Putamen (tissue), 1 donor: ENCODE measurements at regions not wholly inside any gene's neighbourhood (a gene's known extent, or its start where the extent isn't known, plus 50 kb on each side); places are given as distances from the start of the nearest gene placed in this dataset.
"Not testable (repeated sequence)": the region's sequence is repeated elsewhere in the genome, so short reads cannot be mapped to it uniquely, and the experiment has no call there.

Experiments used
- DNase-seq: peaks from one replicate; pipeline ENCODE4 v3.0.0-alpha.2; 2016; ENCODE audit warnings: low spot score

DNA sequence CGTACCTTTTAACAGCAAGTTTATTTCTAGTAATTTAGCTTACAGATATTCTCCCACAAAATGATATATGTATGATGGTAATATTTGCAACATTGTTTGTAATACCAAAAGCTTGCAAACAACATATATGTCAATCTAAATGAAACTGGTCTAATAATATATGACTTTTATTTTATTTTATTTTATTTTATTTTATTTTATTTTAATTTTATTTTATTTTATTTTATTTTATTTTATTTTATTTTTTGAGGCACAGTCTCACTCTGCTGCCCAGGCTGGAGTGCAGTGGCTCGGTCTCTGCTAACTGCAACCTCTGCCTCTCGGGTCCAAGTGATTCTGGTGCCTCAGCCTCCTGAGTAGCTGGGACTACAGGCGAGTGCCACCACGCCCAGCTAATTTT, 94.6 kb upstream of the ABCA1 start:
- DNase-seq: not testable (repeated sequence)

DNA sequence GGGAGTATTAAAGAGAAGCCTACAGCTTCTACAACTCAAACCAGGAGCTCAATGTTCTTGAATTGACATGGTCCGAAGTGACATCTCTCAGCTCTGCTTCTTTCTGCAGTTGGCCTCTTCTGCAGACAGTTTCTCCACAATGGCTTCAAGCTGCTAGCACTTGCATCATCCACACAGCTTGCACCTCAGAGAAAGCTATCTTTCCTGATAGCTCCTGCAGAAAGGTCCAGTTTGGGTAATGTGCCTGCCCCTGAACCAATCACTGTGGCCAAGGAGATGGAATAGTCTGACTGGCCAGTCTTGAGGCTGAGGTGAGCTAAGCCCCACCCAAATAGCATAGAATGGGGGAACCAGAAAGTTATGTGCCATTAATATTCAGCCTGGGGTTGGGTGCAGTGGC, 95.8 kb upstream of the ABCA1 start:
- DNase-seq: no peak

DNA sequence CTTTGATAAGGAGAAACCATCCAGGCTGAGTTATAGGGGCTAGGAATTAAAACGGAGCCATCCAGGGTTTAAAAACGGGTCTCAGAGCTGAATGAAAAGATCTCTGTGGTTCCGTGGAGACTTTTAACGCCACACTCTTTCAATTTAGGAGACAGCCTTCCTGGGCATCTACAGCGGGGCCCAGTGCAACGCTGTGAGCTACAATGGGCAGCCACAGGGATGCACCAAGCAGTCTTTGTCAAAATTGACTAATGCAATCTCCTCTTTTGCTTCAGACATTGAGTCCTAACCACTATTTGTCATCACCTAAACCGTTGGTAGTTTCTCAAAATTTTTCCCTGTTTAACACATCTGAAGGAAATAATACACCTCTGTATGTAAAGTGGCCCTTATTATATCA, 96.6 kb upstream of the ABCA1 start:
- DNase-seq: no peak

DNA sequence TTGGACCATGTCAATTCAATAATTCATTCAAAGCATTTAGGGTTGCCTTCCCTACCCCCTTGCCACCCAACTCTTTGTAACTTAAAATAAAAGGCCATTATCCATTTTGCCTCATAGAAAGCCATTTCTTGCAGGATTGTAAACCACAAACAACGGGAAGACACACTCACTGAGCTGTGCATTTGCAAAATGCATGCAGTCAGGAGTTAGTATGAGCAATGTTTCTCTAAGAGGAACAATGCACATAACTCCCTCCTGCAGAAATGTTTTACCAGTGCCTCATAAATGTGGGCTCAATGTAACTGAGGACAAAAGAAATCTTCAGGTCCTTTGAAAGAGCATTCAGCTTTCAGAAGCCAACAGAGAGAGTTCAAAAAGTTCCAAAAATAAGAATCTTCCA, 98.5 kb upstream of the ABCA1 start:
- DNase-seq: no peak

DNA sequence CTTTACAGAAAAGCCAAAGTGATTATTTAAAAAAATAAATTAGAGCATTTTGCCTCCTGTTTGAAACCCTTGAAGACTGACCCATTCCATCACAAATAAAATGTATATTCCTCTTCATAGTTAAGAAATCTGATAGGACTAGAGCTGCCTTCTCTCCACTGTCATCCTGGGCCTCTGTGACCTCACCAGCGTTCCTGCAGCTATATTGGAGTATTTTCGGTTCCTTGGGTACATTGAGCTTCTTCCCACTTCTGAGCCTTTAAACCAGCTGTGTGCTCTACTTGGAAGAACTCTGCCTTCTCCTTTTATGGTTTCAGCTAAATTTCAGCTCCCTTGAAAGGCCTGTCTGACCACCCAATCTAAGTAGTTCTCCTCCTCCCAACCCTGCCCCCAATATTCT, 99.1 kb upstream of the ABCA1 start:
- DNase-seq: no peak

DNA sequence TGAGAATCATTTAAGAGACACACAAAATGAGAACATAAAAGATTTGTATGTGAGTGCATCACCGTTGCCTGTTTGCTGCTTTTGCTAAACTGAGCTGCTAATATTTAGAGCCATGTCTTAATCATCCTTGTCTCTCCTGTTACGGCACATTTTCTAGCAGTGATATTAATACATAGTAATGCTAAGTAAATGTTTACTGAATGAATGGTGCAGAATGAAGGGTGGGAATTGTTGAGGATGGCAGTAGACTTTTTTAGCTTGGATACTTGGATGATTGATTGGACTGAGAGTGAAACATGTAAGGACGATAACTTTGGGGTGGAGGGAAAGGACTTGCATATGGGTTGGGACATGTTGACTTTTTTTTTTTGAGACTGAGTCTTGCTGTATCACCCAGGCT, 102.3 kb upstream of the ABCA1 start:
- DNase-seq: no peak

DNA sequence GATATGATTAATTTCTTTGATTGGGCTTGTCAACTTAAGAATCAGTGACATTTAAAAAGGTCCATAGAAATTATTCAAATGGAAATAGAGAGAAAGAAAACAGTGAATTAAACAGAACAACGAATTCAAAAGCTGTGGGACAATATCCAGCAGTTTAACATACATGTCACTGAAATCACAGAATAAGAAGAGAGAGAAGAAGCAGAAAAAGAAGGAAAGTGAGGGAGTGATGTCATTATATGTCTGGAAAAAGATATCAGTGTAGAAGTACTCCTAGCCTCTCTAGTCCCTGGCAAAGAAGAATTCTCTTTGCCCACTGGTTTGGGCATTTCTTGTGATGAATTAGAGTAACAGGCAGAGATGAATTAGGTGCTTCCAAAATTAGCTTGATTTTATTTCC, 109.2 kb upstream of the ABCA1 start:
- no peak for DNase-seq

DNA sequence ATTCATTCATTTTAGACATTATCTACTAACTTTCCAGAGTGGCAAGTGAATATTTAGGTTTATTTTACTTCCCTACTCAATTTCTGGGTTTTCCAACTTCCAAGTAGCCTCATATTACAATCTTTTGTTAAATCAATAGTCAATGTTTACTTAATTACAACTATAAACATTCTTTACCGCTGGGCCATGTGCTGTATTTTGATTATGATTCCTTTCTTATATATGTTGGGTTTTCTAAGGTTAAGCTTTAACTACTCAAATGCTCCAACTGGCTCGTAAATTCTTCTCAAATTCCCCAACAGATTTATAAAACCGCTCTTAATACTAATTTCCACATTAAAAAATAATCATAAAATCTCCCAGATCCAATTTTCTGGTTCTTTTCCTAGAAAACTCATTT, 110.1 kb upstream of the ABCA1 start:
- DNase-seq: no peak

DNA sequence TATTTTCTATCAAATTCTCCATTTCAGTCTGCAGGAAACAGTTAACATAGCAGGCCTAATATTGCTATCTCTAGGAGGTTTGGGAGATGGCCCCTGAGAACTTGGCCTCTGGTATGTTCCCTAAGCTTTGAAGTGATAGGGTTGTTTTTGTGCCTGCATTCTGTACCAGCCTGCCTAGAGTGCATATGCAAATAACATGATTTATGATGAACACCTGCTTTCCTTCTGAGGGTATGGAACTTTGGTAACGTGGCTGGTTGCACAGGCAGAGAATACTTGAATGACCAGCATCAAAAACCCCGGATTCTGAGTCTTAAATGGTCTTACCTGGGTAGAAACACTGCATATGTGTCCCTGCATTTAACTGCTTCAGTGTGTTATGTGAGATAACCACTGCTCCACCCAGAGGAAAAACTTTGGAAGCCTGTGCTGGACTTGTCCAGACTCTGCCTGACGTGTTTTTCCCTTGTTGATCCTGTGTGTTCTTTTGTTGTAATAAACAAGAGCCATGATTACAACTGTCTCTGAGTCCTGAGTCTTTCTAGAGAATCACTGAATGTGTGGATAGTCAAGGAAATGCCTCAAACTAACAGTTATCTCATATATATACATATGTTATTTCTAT, 111.3 kb upstream of the ABCA1 start:
- no peak for DNase-seq

DNA sequence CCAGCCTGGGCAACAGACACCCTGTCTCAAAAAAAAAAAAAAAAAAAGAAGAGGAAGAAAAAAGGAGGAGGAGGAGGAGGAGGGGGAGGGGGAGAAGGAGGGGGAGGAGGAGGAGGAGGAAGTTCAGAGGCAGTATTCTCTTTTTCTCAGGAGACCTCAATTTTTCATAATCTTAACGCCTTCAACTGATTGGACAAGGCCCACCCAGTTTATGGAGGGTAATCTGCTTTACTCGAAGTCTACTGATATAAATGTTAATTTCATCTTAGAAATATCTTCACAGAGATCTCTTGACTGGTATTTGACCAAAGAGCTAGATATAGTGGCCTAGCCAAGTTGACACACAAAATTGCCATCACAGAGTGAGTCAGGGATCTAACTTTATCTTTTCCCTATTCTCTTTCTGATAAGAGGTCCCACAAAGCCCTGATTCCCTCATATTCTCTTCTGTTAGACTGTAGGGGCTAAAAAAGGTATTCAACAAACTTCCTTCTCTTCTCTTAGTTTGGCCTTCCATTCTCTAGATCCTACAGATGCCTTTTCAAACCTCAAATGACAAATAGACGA, 115.5 kb upstream of the ABCA1 start:
- DNase-seq: no peak

DNA sequence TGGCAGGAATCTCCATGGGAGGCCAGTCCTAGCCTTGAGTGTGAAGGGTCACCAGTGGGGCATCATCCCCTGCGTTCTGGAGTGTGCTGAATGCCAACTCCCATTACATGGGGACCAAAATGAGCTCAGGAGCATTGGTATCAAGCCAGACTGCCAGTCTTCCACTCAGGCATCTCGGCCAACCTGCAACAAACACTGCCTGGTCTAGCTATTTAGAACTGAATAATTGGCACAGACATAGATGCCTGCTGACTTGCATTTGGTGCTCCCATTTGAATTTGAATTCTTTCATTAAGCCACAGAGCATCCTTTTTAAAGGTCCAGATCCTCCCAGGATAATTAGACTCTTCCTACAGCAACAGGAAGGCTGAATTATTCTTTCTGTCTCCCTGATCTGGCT, 116.6 kb upstream of the ABCA1 start:
- DNase-seq: peak; percentile 70

DNA sequence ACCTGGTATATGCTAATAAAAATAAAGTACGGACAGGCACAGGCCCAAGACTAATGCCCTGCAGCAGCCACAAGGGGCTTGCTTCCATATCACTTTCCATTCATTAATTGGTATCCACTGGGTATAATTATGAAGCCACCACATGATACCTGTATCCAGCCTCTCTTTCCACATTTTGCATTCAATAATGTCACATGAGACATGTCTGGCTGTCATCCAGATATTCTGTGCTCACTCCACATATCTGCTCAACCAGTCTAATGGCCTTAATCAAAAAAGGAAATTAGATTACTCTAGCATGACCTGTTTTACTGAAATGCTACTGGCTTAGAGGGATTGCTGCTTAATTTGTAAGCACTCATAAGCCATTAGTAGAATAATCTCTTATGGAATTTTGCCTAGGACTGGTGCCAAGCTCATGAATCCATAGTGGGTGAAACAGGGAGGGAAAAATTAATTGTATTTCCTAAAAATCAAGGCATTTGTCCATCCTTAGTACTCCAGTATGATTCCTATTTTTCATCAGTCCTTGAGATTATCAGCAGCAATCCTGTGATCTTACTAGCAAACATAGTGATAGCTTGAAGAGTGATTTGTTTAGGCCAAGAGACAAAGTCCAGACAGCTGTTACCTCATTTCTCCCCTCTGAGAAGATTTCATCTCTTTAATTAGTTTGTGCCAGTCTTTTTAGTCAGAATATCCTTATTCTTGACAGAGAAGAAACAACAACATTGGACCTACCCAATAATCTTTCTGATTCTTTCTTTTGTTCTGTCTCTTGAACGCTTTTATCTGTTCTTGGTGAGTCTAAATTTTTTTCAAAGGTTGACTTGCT, 119.2 kb upstream of the ABCA1 start:
- DNase-seq: no peak

DNA sequence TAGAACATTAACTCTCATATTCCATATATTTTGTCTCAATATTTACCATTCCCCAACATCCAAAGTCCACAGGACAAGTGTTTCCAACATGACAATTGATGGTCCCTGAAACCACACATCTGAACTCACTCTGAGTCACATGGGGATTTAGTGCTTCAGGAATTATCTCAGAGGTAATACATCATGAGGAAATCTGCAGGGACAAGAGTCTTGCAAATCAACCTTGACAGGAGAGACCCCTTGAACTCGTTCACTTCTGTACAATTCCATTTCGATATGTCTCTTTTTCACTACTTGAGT, 119.7 kb upstream of the ABCA1 start:
- no peak for DNase-seq

DNA sequence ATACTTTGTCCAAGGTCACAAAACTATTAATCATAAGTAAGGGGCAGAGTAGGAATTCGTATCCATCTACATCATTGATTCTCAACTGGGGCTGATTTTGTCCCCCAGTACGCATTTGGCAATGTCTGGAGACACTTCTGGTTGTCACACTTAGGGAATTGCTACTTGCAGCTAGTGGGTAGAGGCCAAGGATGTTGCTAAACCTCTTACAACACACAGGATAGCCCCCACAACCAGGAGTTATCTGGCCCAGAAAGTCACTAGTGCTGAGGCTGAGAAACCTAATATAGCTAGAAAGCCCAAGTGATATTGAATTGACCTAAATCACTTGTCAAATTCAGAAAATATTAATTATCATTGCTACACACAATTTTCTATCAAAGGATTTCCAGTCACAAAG, 120.4 kb upstream of the ABCA1 start:
- DNase-seq: no peak

DNA sequence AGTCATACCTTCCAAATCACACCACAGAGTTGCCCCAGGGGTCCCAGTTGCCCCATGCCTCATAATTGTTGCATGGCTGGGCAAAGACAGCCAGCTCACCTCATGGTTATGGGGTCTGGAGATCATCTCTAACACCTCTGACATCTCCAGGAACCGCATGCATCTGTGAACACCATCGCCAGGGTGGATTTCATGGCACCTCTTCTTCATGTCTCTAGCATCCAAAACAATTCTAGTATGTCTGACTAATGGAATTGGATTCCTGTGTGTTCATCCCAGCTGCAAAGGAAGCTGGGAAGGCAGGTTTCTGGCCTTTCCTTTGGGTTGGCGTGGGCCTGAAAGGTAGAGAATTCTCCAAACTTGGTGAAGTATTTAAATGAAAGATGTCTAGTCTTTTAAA, 122.3 kb upstream of the ABCA1 start:
- no peak for DNase-seq

DNA sequence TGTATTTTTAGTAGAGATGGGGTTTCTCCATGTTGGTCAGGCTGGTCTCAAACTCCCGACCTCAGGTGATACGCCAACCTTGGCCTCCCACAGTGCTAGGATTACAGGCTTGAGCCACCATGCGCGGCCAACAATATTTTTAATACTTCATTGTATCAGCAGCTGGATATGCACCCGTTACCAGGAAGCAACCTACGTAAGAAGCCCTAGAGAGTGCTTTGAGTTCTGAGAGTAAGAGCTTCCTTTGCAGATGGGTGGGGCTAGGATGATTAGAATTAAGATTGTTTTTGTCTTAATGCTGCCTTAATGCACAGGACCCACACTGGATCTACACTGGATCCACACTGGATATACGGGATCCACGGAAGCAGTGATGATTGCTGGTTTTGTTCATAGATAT, 123.9 kb upstream of the ABCA1 start:
- DNase-seq: no peak

DNA sequence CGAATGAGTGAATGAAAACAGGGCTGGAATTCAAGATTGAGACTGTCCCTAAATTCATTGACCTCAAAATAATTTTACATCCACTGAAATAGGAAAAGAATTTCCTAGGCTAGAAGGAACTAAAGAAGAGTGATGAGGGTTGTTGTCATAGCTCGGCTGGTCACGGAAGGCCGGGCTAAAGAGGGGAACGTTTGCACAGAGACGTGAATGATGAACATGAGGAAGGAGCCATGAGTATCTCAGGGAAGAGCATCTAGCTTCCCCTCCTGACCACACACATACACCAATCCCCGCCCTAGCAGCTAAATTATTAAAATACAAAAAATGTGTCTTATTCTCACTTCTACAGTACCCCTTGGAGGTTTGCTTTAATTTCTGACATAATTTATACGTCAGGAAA, 124.4 kb upstream of the ABCA1 start:
- no peak for DNase-seq

DNA sequence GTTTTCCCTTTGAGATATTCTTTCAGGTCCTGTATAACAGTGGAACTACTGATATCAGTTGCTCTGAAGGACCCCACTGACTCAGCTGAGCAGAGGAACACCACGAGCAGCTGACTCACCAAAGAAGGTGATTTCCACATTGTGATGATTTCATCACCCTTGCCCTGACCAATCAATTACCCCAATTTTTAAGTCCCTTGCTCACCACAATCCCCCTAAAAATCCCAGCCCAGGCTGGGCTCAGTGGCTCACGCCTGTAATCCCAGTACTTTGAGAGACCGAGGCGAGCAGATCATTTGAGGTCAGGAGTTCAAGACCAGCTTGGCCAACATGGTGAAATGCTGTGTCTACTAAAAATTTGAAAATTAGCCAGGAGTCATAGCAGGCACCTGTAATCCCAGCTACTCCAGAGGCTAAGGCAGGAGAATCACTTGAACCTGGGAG, 125.3 kb upstream of the ABCA1 start:
- DNase-seq: no peak

DNA sequence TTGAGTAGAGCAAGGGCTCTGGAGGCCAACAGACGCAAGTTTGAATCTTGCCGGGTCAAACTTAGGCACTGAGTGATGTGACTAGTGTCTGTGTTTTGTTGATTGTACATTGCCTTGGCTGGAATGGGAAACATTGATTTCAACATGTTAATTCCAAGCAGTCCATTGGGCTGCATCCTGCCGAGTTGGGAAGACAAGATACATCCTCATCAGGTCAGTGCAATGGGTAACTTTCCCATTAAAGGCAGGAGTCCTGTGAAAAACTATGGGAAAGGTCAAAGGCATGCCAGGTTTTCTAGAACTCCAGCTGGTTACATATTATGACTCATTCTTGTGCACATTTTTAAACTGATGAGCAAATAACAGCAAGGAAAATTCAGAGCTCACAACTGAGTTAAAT, 126.5 kb upstream of the ABCA1 start:
- DNase-seq: no peak

DNA sequence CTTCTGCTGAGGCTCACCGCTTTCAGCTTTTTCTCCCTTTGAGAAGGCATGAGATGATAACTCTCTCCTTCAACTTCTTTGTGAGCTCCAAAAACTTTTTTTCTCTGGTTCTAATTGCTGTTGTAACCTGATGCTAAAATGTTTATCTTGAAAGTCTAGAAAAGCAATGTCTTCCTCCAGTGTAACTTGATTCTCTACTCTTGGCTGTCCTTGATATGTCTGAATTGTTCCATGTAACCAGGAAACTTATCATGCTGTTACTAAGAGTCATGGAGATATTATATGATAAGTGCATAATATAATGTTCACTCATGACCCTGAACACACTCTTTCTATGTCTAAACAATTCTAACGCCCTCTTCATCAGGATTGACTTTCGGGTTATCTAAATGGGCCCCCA, 128.0 kb upstream of the ABCA1 start:
- no peak for DNase-seq

DNA sequence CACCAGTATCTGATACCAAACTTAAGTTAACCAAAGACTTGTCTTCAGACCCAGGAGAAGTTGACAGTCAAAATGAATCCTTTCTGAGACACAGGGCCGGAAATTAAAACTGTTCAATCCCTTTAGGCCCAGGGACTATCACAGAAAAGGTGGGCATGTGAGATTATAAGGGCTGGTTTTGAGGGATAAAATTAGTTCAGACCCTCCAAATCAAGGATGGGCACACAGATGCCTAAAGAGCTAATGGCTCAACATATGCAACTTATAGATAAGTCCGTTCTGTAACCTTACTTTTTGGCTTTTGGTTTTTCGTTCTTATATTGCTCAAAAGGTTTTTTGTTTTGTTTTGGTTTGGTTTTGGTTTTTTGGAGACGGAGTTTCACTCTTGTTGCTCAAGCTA, 129.6 kb upstream of the ABCA1 start:
- no peak for DNase-seq

DNA sequence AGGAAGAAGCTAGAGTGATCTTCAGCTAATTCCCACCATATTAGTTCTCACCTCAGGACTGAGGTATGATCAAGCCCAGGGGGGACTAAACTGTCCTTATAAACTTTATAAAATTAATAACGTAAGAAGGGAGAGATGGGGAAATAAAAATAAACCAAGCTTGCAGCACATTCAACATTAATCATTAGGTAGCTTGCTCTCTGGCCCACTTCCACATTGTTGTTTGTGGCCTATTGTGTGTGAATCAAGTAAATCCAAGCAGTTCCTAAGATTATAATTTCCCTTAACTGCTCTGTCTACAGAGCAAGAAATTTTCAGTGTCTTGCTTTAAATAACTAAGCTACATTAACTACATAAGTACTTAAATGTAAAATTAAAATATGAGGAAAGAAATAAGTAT, 131.3 kb upstream of the ABCA1 start:
- DNase-seq: no peak

DNA sequence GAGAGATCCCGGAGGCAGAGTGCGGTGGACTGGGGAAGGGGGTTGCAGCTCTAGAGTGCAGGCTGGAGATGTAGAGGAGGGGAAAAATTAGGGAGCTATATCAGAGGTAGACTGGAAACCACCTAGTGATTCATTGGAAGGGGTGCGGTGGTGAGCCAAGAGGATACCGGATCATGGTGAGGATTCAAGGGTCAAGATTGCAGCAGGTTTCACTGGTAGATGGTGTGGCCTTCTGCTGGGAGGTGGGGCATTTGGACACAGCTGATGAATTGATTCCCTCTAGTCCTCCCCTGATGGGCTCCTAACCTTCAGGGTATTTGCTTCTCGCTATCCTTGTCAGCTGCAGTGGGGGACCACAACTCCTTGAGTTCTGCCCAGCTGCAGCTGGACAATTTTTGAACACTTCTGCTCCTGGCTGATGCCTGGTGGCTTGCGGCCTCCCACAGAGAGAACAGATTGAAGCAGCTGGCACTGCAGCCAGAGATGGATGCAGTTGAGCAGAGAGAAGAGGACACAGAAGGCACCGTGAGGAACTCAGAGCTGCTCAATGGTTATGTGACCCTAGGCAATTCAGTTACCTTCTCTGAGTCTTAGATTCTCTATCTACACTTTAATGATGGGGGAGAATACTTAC, 134.4 kb upstream of the ABCA1 start:
- no peak for DNase-seq
